B cell (primary cell): ENCODE measurements at regions not wholly inside any gene's neighbourhood (a gene's known extent, or its start where the extent isn't known, plus 50 kb on each side); places are given as distances from the start of the nearest gene placed in this dataset.

Experiments
- CTCF ChIP-seq: fragments of 200-600 bp; IDR thresholded peaks from one replicate; pipeline ENCODE4 v1.8.0; 2022; ENCODE audit warnings: antibody characterized with exemption, mild to moderate bottlenecking
- EZH2 ChIP-seq: IDR thresholded peaks from 2 replicates; pipeline ENCODE4 v1.6.1; 2012; ENCODE audit warnings: borderline replicate concordance, low read depth, mild to moderate bottlenecking, moderate library complexity, low read length; ENCODE audit not compliant: insufficient read depth, poor library complexity, severe bottlenecking

- no peak for TF ChIP-seq CTCF
- no peak for TF ChIP-seq EZH2
Observed at GRCh38 chr6:22697306-22697705, 127.9 kb downstream of the HDGFL1 start.
